ENCODE measurements at regions not wholly inside any gene's neighbourhood (a gene's known extent, or its start where the extent isn't known, plus 50 kb on each side); places are given as distances from the start of the nearest gene placed in this dataset.

GRCh38 chr19:13573056-13573667, 66.9 kb upstream of the CACNA1A start:
- no peak for TF ChIP-seq POLR2A (IDR thresholded peaks at IDR 0.05)
- TF ChIP-seq CTCF (IDR thresholded peaks at IDR 0.05) = no peak

Data from thyroid gland (tissue), 4 donors.